ENCODE measurements at regions not wholly inside any gene's neighbourhood (a gene's known extent, or its start where the extent isn't known, plus 50 kb on each side); places are given as distances from the start of the nearest gene placed in this dataset.
"Not testable (repeated sequence)": the region's sequence is repeated elsewhere in the genome, so short reads cannot be mapped to it uniquely, and the experiment has no call there.

GRCh38 chr12:96085475-96085874, 50.1 kb upstream of the LTA4H start:
- ATAC-seq (replicated peaks in 1 of 4) (no peak), DNase-seq (no peak)
- no peak overlapping the region for H3K4me3 Mint-ChIP-seq
- ChIA-PET CTCF (no interaction called here), POLR2A (no interaction called here)
- H3K36me3 ChIP-seq (ENCODE audit: control insufficient read depth in 2 of 2, extremely low read depth in 1 of 2, insufficient read depth in 1 of 2, low read length in 1 of 2), result no peaks in the 10 kb centered on the region
- peaks cover 6 to 8% (median 6%) of the 10 kb centered on the region in 3 donors for H3K9me3 Mint-ChIP-seq
- peaks cover 0 to 2% (median 2%) of the 10 kb centered on the region in 3 donors for H3K4me1 Mint-ChIP-seq
- no peak overlapping the region for H3K27ac Mint-ChIP-seq
- no peak overlapping the region for H3K4me3 ChIP-seq (ENCODE audit: control insufficient read depth in 1 of 2, extremely low read depth in 1 of 2, low read length in 1 of 2)
- no peak overlapping the region for H3K27ac ChIP-seq (ENCODE audit: low read length)
- no peaks in the 10 kb centered on the region for H3K27me3 ChIP-seq (replicated peaks in 1 of 2; ENCODE audit: control insufficient read depth in 2 of 2, extremely low read depth in 1 of 2, insufficient read depth in 2 of 2, low read length in 1 of 2)
- no peaks in the 10 kb centered on the region for H3K36me3 Mint-ChIP-seq
- H3K4me1 ChIP-seq (ENCODE audit: control insufficient read depth in 1 of 2, extremely low read depth in 1 of 2, insufficient read depth in 2 of 2, low read length in 2 of 2), result no peaks in the 10 kb centered on the region
- H3K27me3 Mint-ChIP-seq, result no peaks in the 10 kb centered on the region
- H3K9me3 ChIP-seq, result no peaks in the 10 kb centered on the region
- WGBS (ENCODE audit: insufficient coverage), result 100% methylated on average over 1 of the region's 1 CpG

- H3K9me3 ChIP-seq; H3K4me1 ChIP-seq (ENCODE audit: control insufficient read depth in 1 of 2, extremely low read depth in 1 of 2, insufficient read depth in 2 of 2, low read length in 2 of 2); H3K36me3 ChIP-seq (ENCODE audit: control insufficient read depth in 2 of 2, extremely low read depth in 1 of 2, insufficient read depth in 1 of 2, low read length in 1 of 2); H3K4me3 ChIP-seq (ENCODE audit: control insufficient read depth in 1 of 2, extremely low read depth in 1 of 2, low read length in 1 of 2); H3K27ac Mint-ChIP-seq; DNase-seq; H3K27ac ChIP-seq (ENCODE audit: low read length); H3K27me3 ChIP-seq (replicated peaks in 1 of 2; ENCODE audit: control insufficient read depth in 2 of 2, extremely low read depth in 1 of 2, insufficient read depth in 2 of 2, low read length in 1 of 2); H3K27me3 Mint-ChIP-seq; POLR2A ChIA-PET; CTCF ChIA-PET; H3K4me3 Mint-ChIP-seq; H3K36me3 Mint-ChIP-seq; H3K4me1 Mint-ChIP-seq; ATAC-seq (replicated peaks in 1 of 4): not testable (repeated sequence)
- H3K9me3 Mint-ChIP-seq, result peaks cover 6 to 11% (median 6%) of the 10 kb centered on the region in 3 donors
Observed at GRCh38 chr12:96086190-96086589, 50.8 kb upstream of the LTA4H start.

GRCh38 chr12:96091833-96092232, 56.4 kb upstream of the LTA4H start:
- H3K36me3 ChIP-seq (ENCODE audit: control insufficient read depth in 2 of 2, extremely low read depth in 1 of 2, insufficient read depth in 1 of 2, low read length in 1 of 2), result no peaks in the 10 kb centered on the region
- Mint-ChIP-seq H3K4me1 (peaks cover 17 to 22% (median 20%) of the 10 kb centered on the region in 3 donors), H3K27me3 (no peaks in the 10 kb centered on the region), H3K36me3 (no peaks in the 10 kb centered on the region), H3K9me3 (peaks cover 0 to 12% (median 2%) of the 10 kb centered on the region in 3 donors), H3K27ac (no peak overlapping the region), H3K4me3 (no peak overlapping the region)
- no peak overlapping the region for H3K4me3 ChIP-seq (ENCODE audit: control insufficient read depth in 1 of 2, extremely low read depth in 1 of 2, low read length in 1 of 2)
- WGBS (ENCODE audit: insufficient coverage), result 100% methylated on average over 1 of the region's 1 CpG
- ATAC-seq (replicated peaks in 1 of 4) (no peak), DNase-seq (no peak)
- H3K9me3 ChIP-seq, result no peaks in the 10 kb centered on the region
- H3K27ac ChIP-seq (ENCODE audit: low read length), result no peak overlapping the region
- peaks cover 7 to 13% of the 10 kb centered on the region in 2 experiments for H3K4me1 ChIP-seq (ENCODE audit: control insufficient read depth in 1 of 2, extremely low read depth in 1 of 2, insufficient read depth in 2 of 2, low read length in 2 of 2)
- ChIA-PET CTCF (interaction anchor here in 1 of 2 donors (0.6 to 0.9 kb wide), 2 partner anchors 8 to 124 kb away, joined by 3 to 4 read pairs; no protein-coding TSS in a partner anchor), POLR2A (no interaction called here)
- H3K27me3 ChIP-seq (replicated peaks in 1 of 2; ENCODE audit: control insufficient read depth in 2 of 2, extremely low read depth in 1 of 2, insufficient read depth in 2 of 2, low read length in 1 of 2), result no peaks in the 10 kb centered on the region

GRCh38 chr12:96093543-96094196, 58.3 kb upstream of the LTA4H start:
- Histone ChIP-seq H3K27ac (ENCODE audit: low read length) (no peak overlapping the region), H3K4me1 (ENCODE audit: control insufficient read depth in 1 of 2, extremely low read depth in 1 of 2, insufficient read depth in 2 of 2, low read length in 2 of 2) (peaks cover 12 to 15% of the 10 kb centered on the region in 2 experiments), H3K36me3 (ENCODE audit: control insufficient read depth in 2 of 2, extremely low read depth in 1 of 2, insufficient read depth in 1 of 2, low read length in 1 of 2) (no peaks in the 10 kb centered on the region), H3K9me3 (no peaks in the 10 kb centered on the region), H3K4me3 (ENCODE audit: control insufficient read depth in 1 of 2, extremely low read depth in 1 of 2, low read length in 1 of 2) (no peak overlapping the region), H3K27me3 (replicated peaks in 1 of 2; ENCODE audit: control insufficient read depth in 2 of 2, extremely low read depth in 1 of 2, insufficient read depth in 2 of 2, low read length in 1 of 2) (no peaks in the 10 kb centered on the region)
- POLR2A ChIA-PET, result no interaction called here
- peaks cover 20 to 29% (median 23%) of the 10 kb centered on the region in 3 donors for H3K4me1 Mint-ChIP-seq
- H3K27ac Mint-ChIP-seq, result peak overlapping the region; percentile 2 to 56
- no peaks in the 10 kb centered on the region for H3K36me3 Mint-ChIP-seq
- peaks cover 0 to 12% (median 2%) of the 10 kb centered on the region in 3 donors for H3K9me3 Mint-ChIP-seq
- DNase-seq (no peak), ATAC-seq (replicated peaks in 1 of 4) (no peak)
- H3K27me3 Mint-ChIP-seq, result no peaks in the 10 kb centered on the region
- 72% methylated on average over 3 of the region's 6 CpGs for WGBS (ENCODE audit: insufficient coverage)
- CTCF ChIA-PET, result no interaction called here
- H3K4me3 Mint-ChIP-seq, result peak overlapping the region in 1 of 3 donors; percentile 0

GRCh38 chr12:96094201-96094600, 58.8 kb upstream of the LTA4H start:
- Histone ChIP-seq H3K27me3 (replicated peaks in 1 of 2; ENCODE audit: control insufficient read depth in 2 of 2, extremely low read depth in 1 of 2, insufficient read depth in 2 of 2, low read length in 1 of 2) (no peaks in the 10 kb centered on the region), H3K4me1 (ENCODE audit: control insufficient read depth in 1 of 2, extremely low read depth in 1 of 2, insufficient read depth in 2 of 2, low read length in 2 of 2) (peaks cover 16 to 19% of the 10 kb centered on the region in 2 experiments), H3K9me3 (no peaks in the 10 kb centered on the region), H3K4me3 (ENCODE audit: control insufficient read depth in 1 of 2, extremely low read depth in 1 of 2, low read length in 1 of 2) (no peak overlapping the region), H3K27ac (ENCODE audit: low read length) (no peak overlapping the region), H3K36me3 (ENCODE audit: control insufficient read depth in 2 of 2, extremely low read depth in 1 of 2, insufficient read depth in 1 of 2, low read length in 1 of 2) (no peaks in the 10 kb centered on the region)
- Mint-ChIP-seq H3K4me3 (peak overlapping the region in 1 of 3 donors; percentile 0), H3K27ac (peak overlapping the region; percentile 55 to 56), H3K27me3 (no peaks in the 10 kb centered on the region), H3K4me1 (peaks cover 24 to 33% (median 27%) of the 10 kb centered on the region in 3 donors), H3K9me3 (peaks cover 0 to 12% (median 2%) of the 10 kb centered on the region in 3 donors), H3K36me3 (no peaks in the 10 kb centered on the region)
- ChIA-PET CTCF (no interaction called here), POLR2A (no interaction called here)
- DNase-seq (no peak), ATAC-seq (replicated peaks in 1 of 4) (peak in 3 of 4 experiments; percentile 60 to 69 (median 69))
- WGBS (ENCODE audit: insufficient coverage), result 42% methylated on average over 3 of the region's 4 CpGs

- H3K27me3 ChIP-seq (replicated peaks in 1 of 2; ENCODE audit: control insufficient read depth in 2 of 2, extremely low read depth in 1 of 2, insufficient read depth in 2 of 2, low read length in 1 of 2), result no peaks in the 10 kb centered on the region
- H3K9me3 ChIP-seq, result no peaks in the 10 kb centered on the region
- no peak overlapping the region for H3K4me3 ChIP-seq (ENCODE audit: control insufficient read depth in 1 of 2, extremely low read depth in 1 of 2, low read length in 1 of 2)
- H3K4me1 Mint-ChIP-seq, result peaks cover 38 to 48% (median 39%) of the 10 kb centered on the region in 3 donors
- H3K36me3 Mint-ChIP-seq, result no peaks in the 10 kb centered on the region
- H3K27ac ChIP-seq (ENCODE audit: low read length), result no peak overlapping the region
- no peaks in the 10 kb centered on the region for H3K27me3 Mint-ChIP-seq
- H3K9me3 Mint-ChIP-seq, result no peaks in the 10 kb centered on the region
- POLR2A ChIA-PET, result no interaction called here
- H3K27ac Mint-ChIP-seq, result no peak overlapping the region
- DNase-seq (no peak), ATAC-seq (replicated peaks in 1 of 4) (no peak)
- H3K4me1 ChIP-seq (ENCODE audit: control insufficient read depth in 1 of 2, extremely low read depth in 1 of 2, insufficient read depth in 2 of 2, low read length in 2 of 2), result peaks cover 32 to 33% of the 10 kb centered on the region in 2 experiments
- H3K36me3 ChIP-seq (ENCODE audit: control insufficient read depth in 2 of 2, extremely low read depth in 1 of 2, insufficient read depth in 1 of 2, low read length in 1 of 2), result no peaks in the 10 kb centered on the region
- H3K4me3 Mint-ChIP-seq, result no peak overlapping the region
- 70% methylated on average over 2 of the region's 2 CpGs for WGBS (ENCODE audit: insufficient coverage)
- CTCF ChIA-PET, result interaction anchor here in 1 of 2 donors (1.3 kb wide), 1 partner anchor 35 kb away, joined by 4 read pairs; no protein-coding TSS in a partner anchor
Observed at GRCh38 chr12:96098631-96099030, 63.2 kb upstream of the LTA4H start.

All from T-cell (primary cell).